Mucosa of descending colon (tissue), 3 donors: ENCODE measurements at regions not wholly inside any gene's neighbourhood (a gene's known extent, or its start where the extent isn't known, plus 50 kb on each side); places are given as distances from the start of the nearest gene placed in this dataset.

Source experiments
- ATAC-seq: fragments of 200-7000 bp; cut with Tn5 transposase; one replicate; pipeline ENCODE4 v1.9.1; 2020; ENCODE audit warnings: mild to moderate bottlenecking, moderate library complexity
- DNase-seq, 3 donors: peaks; one replicate each; pipeline ENCODE4 v3.0.0-alpha.2; 2020
- H3K36me3 ChIP-seq: fragments of 200-600 bp; one replicate; pipeline ENCODE4 v1.8.0; 2021; ENCODE audit warnings: low read depth, mild to moderate bottlenecking
- H3K4me1 ChIP-seq: fragments of 200-600 bp; one replicate; pipeline ENCODE4 v1.8.0; 2021; ENCODE audit warnings: low read depth, mild to moderate bottlenecking
- H3K4me3 ChIP-seq: fragments of 200-600 bp; one replicate; pipeline ENCODE4 v1.8.0; 2021; ENCODE audit warnings: mild to moderate bottlenecking
- H3K9me3 ChIP-seq: fragments of 200-600 bp; one replicate; pipeline ENCODE4 v1.8.0; 2021; ENCODE audit warnings: mild to moderate bottlenecking
- intact Hi-C, 2 donors: fragments of 100-400 bp; cut with DNase I in 1 of 2; cut with micrococcal nuclease in 1 of 2; formaldehyde crosslinking; loops; one replicate each; pipeline versions ENCODE4 v1.11.0 to v1.11.1; 2022; cut with DNase I, micrococcal nuclease
- TF ChIP-seq, protein P1 (sequence below): fragments of 200-600 bp; IDR thresholded peaks from one replicate; pipeline ENCODE4 v1.8.0; 2022; ENCODE audit warnings: antibody characterized with exemption, mild to moderate bottlenecking
- donor health status: DM: no; HTN: no; CAD: no; lungs with moderate emphysema.
- donor health status: DM: no; HTN: no; CAD: no.
- donor health status: DM: no; HTN: yes; CAD: no.

DNA sequence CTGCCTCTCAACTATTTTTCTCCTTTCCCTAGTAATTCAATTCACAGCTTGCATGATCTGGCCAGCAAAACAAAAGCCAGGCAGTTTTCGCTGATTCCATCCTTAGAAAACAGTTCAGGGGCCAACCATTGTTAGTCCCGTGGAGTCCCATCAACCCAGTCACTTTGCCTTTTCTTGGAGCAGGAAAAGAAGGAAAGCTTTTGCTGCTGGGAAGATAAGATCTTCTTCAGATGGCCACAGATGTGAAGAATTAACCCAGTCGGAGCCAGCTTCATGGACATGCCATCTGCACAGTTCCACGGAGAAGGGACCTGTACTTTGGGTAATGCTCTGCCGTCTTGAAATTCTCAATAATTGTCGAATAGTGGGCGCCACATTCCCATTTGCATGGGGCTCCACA lies 76.9 kb upstream of the TSHZ2 start:
- Histone ChIP-seq H3K9me3 (no peaks in the 10 kb centered on the region), H3K36me3 (no peaks in the 10 kb centered on the region), H3K4me3 (no peak overlapping the region), H3K4me1 (no peaks in the 10 kb centered on the region)
- DNase-seq: no peak
- intact Hi-C loops: no loop called here
- TF ChIP-seq, protein P1, sequence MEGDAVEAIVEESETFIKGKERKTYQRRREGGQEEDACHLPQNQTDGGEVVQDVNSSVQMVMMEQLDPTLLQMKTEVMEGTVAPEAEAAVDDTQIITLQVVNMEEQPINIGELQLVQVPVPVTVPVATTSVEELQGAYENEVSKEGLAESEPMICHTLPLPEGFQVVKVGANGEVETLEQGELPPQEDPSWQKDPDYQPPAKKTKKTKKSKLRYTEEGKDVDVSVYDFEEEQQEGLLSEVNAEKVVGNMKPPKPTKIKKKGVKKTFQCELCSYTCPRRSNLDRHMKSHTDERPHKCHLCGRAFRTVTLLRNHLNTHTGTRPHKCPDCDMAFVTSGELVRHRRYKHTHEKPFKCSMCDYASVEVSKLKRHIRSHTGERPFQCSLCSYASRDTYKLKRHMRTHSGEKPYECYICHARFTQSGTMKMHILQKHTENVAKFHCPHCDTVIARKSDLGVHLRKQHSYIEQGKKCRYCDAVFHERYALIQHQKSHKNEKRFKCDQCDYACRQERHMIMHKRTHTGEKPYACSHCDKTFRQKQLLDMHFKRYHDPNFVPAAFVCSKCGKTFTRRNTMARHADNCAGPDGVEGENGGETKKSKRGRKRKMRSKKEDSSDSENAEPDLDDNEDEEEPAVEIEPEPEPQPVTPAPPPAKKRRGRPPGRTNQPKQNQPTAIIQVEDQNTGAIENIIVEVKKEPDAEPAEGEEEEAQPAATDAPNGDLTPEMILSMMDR: no peak
- no peak for ATAC-seq

DNA sequence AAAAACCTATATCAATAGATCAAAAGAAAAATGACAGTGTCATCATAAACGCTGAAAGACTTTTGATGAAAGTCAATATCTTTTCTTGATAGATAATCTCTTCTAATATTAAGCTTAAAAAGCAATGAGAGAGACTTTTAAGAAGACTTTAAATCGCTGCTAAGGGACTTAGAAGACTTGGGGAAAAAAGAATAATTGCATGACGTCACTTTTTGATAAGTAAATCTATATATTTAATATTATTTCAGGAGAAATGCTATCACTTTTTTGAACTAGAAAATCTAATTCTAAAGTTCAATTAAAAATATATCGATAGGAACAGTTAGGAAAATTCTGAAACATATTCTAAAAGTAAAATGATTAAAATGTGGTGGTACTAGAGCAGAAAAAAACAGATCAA lies 78.7 kb upstream of the TSHZ2 start:
- H3K9me3 ChIP-seq: no peaks in the 10 kb centered on the region
- no peaks in the 10 kb centered on the region for H3K36me3 ChIP-seq
- H3K4me1 ChIP-seq: no peaks in the 10 kb centered on the region
- ATAC-seq (no peak), DNase-seq (no peak)
- intact Hi-C loops: no loop called here
- H3K4me3 ChIP-seq: no peak overlapping the region
- TF ChIP-seq, protein P1: no peak

DNA sequence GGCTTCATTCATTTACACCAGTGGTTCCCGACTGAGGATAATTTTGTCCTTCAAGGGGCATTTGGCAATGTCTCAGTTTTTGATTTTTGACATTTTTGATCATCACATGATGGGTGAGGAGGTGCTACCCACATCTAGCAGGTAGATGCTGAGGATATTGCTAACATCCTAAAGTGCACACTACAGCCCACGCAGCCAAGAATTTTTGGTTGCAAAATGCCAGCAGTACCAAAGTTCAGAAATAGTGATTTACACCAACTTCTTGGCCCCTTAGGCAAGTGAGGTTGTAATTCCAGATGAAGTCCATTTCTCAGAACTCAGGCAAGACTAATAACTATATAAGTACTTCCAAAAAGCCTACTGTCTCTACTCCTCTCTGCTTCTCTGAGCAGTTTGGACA lies 80.1 kb upstream of the TSHZ2 start:
- Histone ChIP-seq H3K9me3 (no peaks in the 10 kb centered on the region), H3K4me3 (no peak overlapping the region), H3K36me3 (no peaks in the 10 kb centered on the region), H3K4me1 (no peaks in the 10 kb centered on the region)
- DNase-seq: no peak
- no peak for ATAC-seq
- intact Hi-C loops: no loop called here
- TF ChIP-seq, protein P1: no peak

DNA sequence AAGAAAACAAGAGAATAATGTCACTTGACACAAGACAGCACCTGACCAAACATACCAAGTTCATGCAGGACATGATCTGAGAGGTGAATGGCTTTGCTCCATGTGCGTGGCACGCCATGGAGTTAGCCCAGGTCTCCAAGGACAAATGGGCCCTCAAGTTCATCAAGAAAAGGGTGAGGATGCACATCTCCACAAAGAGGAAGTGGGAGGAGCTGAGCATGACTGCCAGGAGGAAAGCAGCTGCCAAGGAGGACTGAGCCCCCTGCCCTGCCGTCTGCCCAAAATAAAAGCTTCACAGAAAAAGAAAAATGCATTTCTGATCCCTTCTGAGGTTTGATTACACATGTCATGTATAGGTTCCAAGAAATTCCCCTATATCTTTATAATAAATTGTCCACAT lies 82.0 kb upstream of the TSHZ2 start:
- H3K4me1 ChIP-seq: no peaks in the 10 kb centered on the region
- no peaks in the 10 kb centered on the region for H3K36me3 ChIP-seq
- DNase-seq (no peak), ATAC-seq (no peak)
- intact Hi-C loops: no loop called here
- TF ChIP-seq, protein P1: no peak
- no peak overlapping the region for H3K4me3 ChIP-seq
- no peaks in the 10 kb centered on the region for H3K9me3 ChIP-seq

DNA sequence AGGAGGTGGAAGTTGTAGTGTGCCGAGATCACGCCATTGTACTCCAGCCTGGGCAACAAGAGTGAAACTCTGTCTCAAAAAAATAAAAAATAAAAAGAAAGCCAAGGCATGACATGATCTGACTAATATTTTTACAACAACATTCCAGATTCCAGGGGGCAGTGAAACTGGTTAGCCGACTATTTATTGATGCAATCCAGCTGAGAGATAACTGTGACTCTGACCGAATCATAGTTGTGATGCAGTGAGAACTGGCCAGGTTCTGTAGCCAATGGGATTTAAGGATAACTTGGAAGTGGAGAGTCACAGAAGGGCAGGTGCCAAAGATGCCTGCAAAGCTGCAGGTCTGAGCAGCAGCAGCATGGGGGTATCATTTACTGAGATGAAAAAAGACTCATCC lies 82.9 kb upstream of the TSHZ2 start:
- DNase-seq (no peak), ATAC-seq (no peak)
- TF ChIP-seq, protein P1: no peak
- H3K4me1 ChIP-seq: no peaks in the 10 kb centered on the region
- no peak overlapping the region for H3K4me3 ChIP-seq
- no peaks in the 10 kb centered on the region for H3K9me3 ChIP-seq
- no peaks in the 10 kb centered on the region for H3K36me3 ChIP-seq
- intact Hi-C loops: no loop called here

DNA sequence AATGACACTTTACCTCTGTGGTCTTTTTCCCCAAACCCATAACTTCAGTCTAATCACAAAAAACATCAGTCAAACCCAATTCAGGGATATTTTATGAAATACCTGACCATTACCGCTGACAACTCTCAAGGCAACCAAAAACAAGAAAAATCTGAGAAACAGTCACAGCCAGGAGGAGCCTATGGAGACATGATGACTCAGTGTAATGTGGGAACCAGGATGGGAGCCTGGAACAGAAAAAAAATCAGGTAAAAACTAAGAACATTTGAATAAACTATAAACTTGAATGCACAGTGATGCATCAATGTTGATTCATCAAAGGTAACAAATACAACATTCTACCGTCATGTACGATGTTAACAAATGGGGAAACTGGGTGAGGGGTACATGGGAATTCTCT lies 84.1 kb upstream of the TSHZ2 start:
- intact Hi-C loops: no loop called here

More for the DNA sequence above, 84.1 kb upstream of the TSHZ2 start:
- no peak for DNase-seq
- TF ChIP-seq, protein P1: no peak
- no peak for ATAC-seq
- no peaks in the 10 kb centered on the region for H3K4me1 ChIP-seq
- H3K36me3 ChIP-seq: no peaks in the 10 kb centered on the region
- H3K4me3 ChIP-seq: no peak overlapping the region
- H3K9me3 ChIP-seq: no peaks in the 10 kb centered on the region
